ENCODE measurements at regions not wholly inside any gene's neighbourhood (a gene's known extent, or its start where the extent isn't known, plus 50 kb on each side); places are given as distances from the start of the nearest gene placed in this dataset.

GRCh38 chr4:43855283-43855682 is 593.3 kb downstream of the KCTD8 start:
- no peaks in the 10 kb centered on the region for H4K20me1 ChIP-seq (ENCODE audit: control insufficient read depth, extremely low read depth, insufficient read depth, low read length)
- H3K9ac ChIP-seq (ENCODE audit: insufficient read depth, low read length): no peak overlapping the region
- H3K27ac ChIP-seq (ENCODE audit: insufficient read depth, low read length): no peak overlapping the region
- H3K4me3 ChIP-seq (replicated peaks in 1 of 4; ENCODE audit: control extremely low read depth in 1 of 4, insufficient read depth in 1 of 4, low read depth in 3 of 4, low read length in 4 of 4): no peak overlapping the region
- no peak overlapping the region for H3K4me2 ChIP-seq (ENCODE audit: extremely low read depth, insufficient read depth, low read length)
- no peaks in the 10 kb centered on the region for H3K9me3 ChIP-seq (ENCODE audit: control insufficient read depth, insufficient read depth, low read depth, low read length)
- TF ChIP-seq CTCF (conservative IDR thresholded peaks at IDR 0.05 in 1 of 2, IDR thresholded peaks at IDR 0.05 in 1 of 2; ENCODE audit: low read depth in 1 of 2, low read length in 2 of 2) (no peak), EZH2 (IDR thresholded peaks at IDR 0.05; ENCODE audit: low read length, missing control alignments) (no peak)
- no peak overlapping the region for H2AFZ ChIP-seq (ENCODE audit: low read length)
- no peaks in the 10 kb centered on the region for H3K4me1 ChIP-seq (ENCODE audit: control insufficient read depth, extremely low read depth, insufficient read depth, low read length)
- DNase-seq (ENCODE audit: low read depth in 2 of 2): no peak
- no peaks in the 10 kb centered on the region for H3K27me3 ChIP-seq (ENCODE audit: control insufficient read depth, insufficient read depth, low read length)
- no peaks in the 10 kb centered on the region for H3K36me3 ChIP-seq (ENCODE audit: control insufficient read depth, insufficient read depth, low read length)
- H3K79me2 ChIP-seq (ENCODE audit: control insufficient read depth, insufficient read depth, low read length): no peaks in the 10 kb centered on the region

GRCh38 chr4:43864616-43865146 is 583.9 kb downstream of the KCTD8 start:
- H3K79me2 ChIP-seq (ENCODE audit: control insufficient read depth, insufficient read depth, low read length): no peaks in the 10 kb centered on the region
- H3K27me3 ChIP-seq (ENCODE audit: control insufficient read depth, insufficient read depth, low read length): no peaks in the 10 kb centered on the region
- no peak for TF ChIP-seq EZH2 (IDR thresholded peaks at IDR 0.05; ENCODE audit: low read length, missing control alignments)
- TF ChIP-seq CTCF (conservative IDR thresholded peaks at IDR 0.05 in 1 of 2, IDR thresholded peaks at IDR 0.05 in 1 of 2; ENCODE audit: low read depth in 1 of 2, low read length in 2 of 2): no peak
- no peaks in the 10 kb centered on the region for H3K36me3 ChIP-seq (ENCODE audit: control insufficient read depth, insufficient read depth, low read length)
- H4K20me1 ChIP-seq (ENCODE audit: control insufficient read depth, extremely low read depth, insufficient read depth, low read length): no peaks in the 10 kb centered on the region
- no peak overlapping the region for H3K4me2 ChIP-seq (ENCODE audit: extremely low read depth, insufficient read depth, low read length)
- no peak overlapping the region for H3K27ac ChIP-seq (ENCODE audit: insufficient read depth, low read length)
- H3K4me1 ChIP-seq (ENCODE audit: control insufficient read depth, extremely low read depth, insufficient read depth, low read length): no peaks in the 10 kb centered on the region
- no peaks in the 10 kb centered on the region for H3K9me3 ChIP-seq (ENCODE audit: control insufficient read depth, insufficient read depth, low read depth, low read length)
- no peak for DNase-seq (ENCODE audit: low read depth in 2 of 2)
- H3K4me3 ChIP-seq (replicated peaks in 1 of 4; ENCODE audit: control extremely low read depth in 1 of 4, insufficient read depth in 1 of 4, low read depth in 3 of 4, low read length in 4 of 4): no peak overlapping the region
- no peak overlapping the region for H3K9ac ChIP-seq (ENCODE audit: insufficient read depth, low read length)
- H2AFZ ChIP-seq (ENCODE audit: low read length): no peak overlapping the region

- Histone ChIP-seq H3K4me1 (ENCODE audit: control insufficient read depth, extremely low read depth, insufficient read depth, low read length) (no peaks in the 10 kb centered on the region), H3K4me2 (ENCODE audit: extremely low read depth, insufficient read depth, low read length) (no peak overlapping the region), H3K9me3 (ENCODE audit: control insufficient read depth, insufficient read depth, low read depth, low read length) (no peaks in the 10 kb centered on the region), H4K20me1 (ENCODE audit: control insufficient read depth, extremely low read depth, insufficient read depth, low read length) (no peaks in the 10 kb centered on the region), H3K79me2 (ENCODE audit: control insufficient read depth, insufficient read depth, low read length) (no peaks in the 10 kb centered on the region), H3K27me3 (ENCODE audit: control insufficient read depth, insufficient read depth, low read length) (no peaks in the 10 kb centered on the region), H3K36me3 (ENCODE audit: control insufficient read depth, insufficient read depth, low read length) (no peaks in the 10 kb centered on the region), H3K27ac (ENCODE audit: insufficient read depth, low read length) (no peak overlapping the region), H3K9ac (ENCODE audit: insufficient read depth, low read length) (no peak overlapping the region), H3K4me3 (replicated peaks in 1 of 4; ENCODE audit: control extremely low read depth in 1 of 4, insufficient read depth in 1 of 4, low read depth in 3 of 4, low read length in 4 of 4) (no peak overlapping the region), H2AFZ (ENCODE audit: low read length) (no peak overlapping the region)
- TF ChIP-seq EZH2 (IDR thresholded peaks at IDR 0.05; ENCODE audit: low read length, missing control alignments) (no peak), CTCF (conservative IDR thresholded peaks at IDR 0.05 in 1 of 2, IDR thresholded peaks at IDR 0.05 in 1 of 2; ENCODE audit: low read depth in 1 of 2, low read length in 2 of 2) (no peak)
- DNase-seq (ENCODE audit: low read depth in 2 of 2): no peak
Observed at GRCh38 chr4:43867908-43868307, 580.7 kb downstream of the KCTD8 start.
